GM12875 (cell line): ENCODE measurements at regions not wholly inside any gene's neighbourhood (a gene's known extent, or its start where the extent isn't known, plus 50 kb on each side); places are given as distances from the start of the nearest gene placed in this dataset.

ENCODE experiments used
- H3K4me3 ChIP-seq: one replicate; pipeline ENCODE4 v1.5.1; 2011; ENCODE audit warnings: low read depth, low read length, control low read depth
- CTCF ChIP-seq: IDR thresholded peaks from 2 replicates; pipeline ENCODE4 v1.5.1; 2011; ENCODE audit warnings: low read depth, mild to moderate bottlenecking, control low read depth, inconsistent platforms, low read length, moderate library complexity, borderline replicate concordance; ENCODE audit not compliant: insufficient read depth

GRCh38 chr1:175808573-175808972 is 65.2 kb upstream of the TNR start:
- TF ChIP-seq CTCF = no peak
- H3K4me3 ChIP-seq = no peak overlapping the region

GRCh38 chr1:175804561-175804960 is 61.2 kb upstream of the TNR start:
- no peak overlapping the region for H3K4me3 ChIP-seq
- no peak for TF ChIP-seq CTCF

GRCh38 chr1:175803413-175803812 is 60.0 kb upstream of the TNR start:
- no peak for TF ChIP-seq CTCF
- no peak overlapping the region for H3K4me3 ChIP-seq

GRCh38 chr1:175802407-175803123 is 59.2 kb upstream of the TNR start:
- TF ChIP-seq CTCF = no peak
- no peak overlapping the region for H3K4me3 ChIP-seq

- no peak for TF ChIP-seq CTCF
- no peak overlapping the region for H3K4me3 ChIP-seq
Observed at GRCh38 chr1:175801979-175802378, 58.6 kb upstream of the TNR start.

GRCh38 chr1:175797576-175797975 is 54.2 kb upstream of the TNR start:
- no peak overlapping the region for H3K4me3 ChIP-seq
- TF ChIP-seq CTCF = no peak

GRCh38 chr1:175794586-175794985 is 51.2 kb upstream of the TNR start:
- TF ChIP-seq CTCF = no peak

More at GRCh38 chr1:175794586-175794985, 51.2 kb upstream of the TNR start:
- no peak overlapping the region for H3K4me3 ChIP-seq
